Stimulated activated CD8-positive, alpha-beta memory T cell treated with anti-CD3 and anti-CD28 coated beads, Interleukin-2, amount 100 ng/mL, for 48 hours (primary cell): ENCODE measurements at regions not wholly inside any gene's neighbourhood (a gene's known extent, or its start where the extent isn't known, plus 50 kb on each side); places are given as distances from the start of the nearest gene placed in this dataset.
"Not testable (repeated sequence)": the region's sequence is repeated elsewhere in the genome, so short reads cannot be mapped to it uniquely, and the experiment has no call there.

ENCODE experiments used
- DNase-seq, 2 donors: peaks; one replicate each; pipeline ENCODE4 v3.0.0-alpha.2; 2020; ENCODE audit warnings: low read depth in 2 of 2

GRCh38 chr7:55303220-55303619 is 61.9 kb upstream of the LANCL2 start:
- no peak for DNase-seq

GRCh38 chr7:55304018-55304762 is 60.9 kb upstream of the LANCL2 start:
- DNase-seq = no peak

GRCh38 chr7:55305135-55305534 is 60.0 kb upstream of the LANCL2 start:
- DNase-seq = no peak

GRCh38 chr7:55306331-55306730 is 58.8 kb upstream of the LANCL2 start:
- DNase-seq = no peak

- no peak for DNase-seq
Observed at GRCh38 chr7:55307123-55307916, 57.8 kb upstream of the LANCL2 start.

GRCh38 chr7:55308186-55308929 is 56.8 kb upstream of the LANCL2 start:
- no peak for DNase-seq

GRCh38 chr7:55309040-55309991 is 55.8 kb upstream of the LANCL2 start:
- peak; percentile 58 to 70 for DNase-seq

GRCh38 chr7:55310287-55311025 is 54.7 kb upstream of the LANCL2 start:
- DNase-seq = no peak

GRCh38 chr7:55311892-55312291 is 53.2 kb upstream of the LANCL2 start:
- not testable (repeated sequence) for DNase-seq

GRCh38 chr7:55313671-55314070 is 51.5 kb upstream of the LANCL2 start:
- DNase-seq = not testable (repeated sequence)

- no peak for DNase-seq
Observed at GRCh38 chr7:55314967-55315366, 50.2 kb upstream of the LANCL2 start.
